Skin of body (tissue), 1 donor: ENCODE measurements at regions not wholly inside any gene's neighbourhood (a gene's known extent, or its start where the extent isn't known, plus 50 kb on each side); places are given as distances from the start of the nearest gene placed in this dataset.
"Not testable (repeated sequence)": the region's sequence is repeated elsewhere in the genome, so short reads cannot be mapped to it uniquely, and the experiment has no call there.

ENCODE experiments used
- DNase-seq: peaks from one replicate; lab custom pipeline; 2025; lab: John Stamatoyannopoulos, UW

GRCh38 chr1:157460381-157460780 lies 91.9 kb downstream of the FCRL5 start:
- no peak for DNase-seq

GRCh38 chr1:157457279-157457678 lies 95.0 kb downstream of the FCRL5 start:
- DNase-seq = no peak

GRCh38 chr1:157455318-157455717 lies 97.0 kb downstream of the FCRL5 start:
- DNase-seq = no peak

- no peak for DNase-seq
Measured at GRCh38 chr1:157450106-157450505, 102.2 kb downstream of the FCRL5 start.

- no peak for DNase-seq
Measured at GRCh38 chr1:157448636-157449035, 103.7 kb downstream of the FCRL5 start.

GRCh38 chr1:157446356-157446755 lies 106.0 kb downstream of the FCRL5 start:
- not testable (repeated sequence) for DNase-seq

GRCh38 chr1:157445616-157446140 lies 106.6 kb downstream of the FCRL5 start:
- not testable (repeated sequence) for DNase-seq

- no peak for DNase-seq
Measured at GRCh38 chr1:157442065-157442464, 110.2 kb downstream of the FCRL5 start.

GRCh38 chr1:157439302-157439954 lies 112.9 kb downstream of the FCRL5 start:
- DNase-seq = no peak

- DNase-seq = no peak
Measured at GRCh38 chr1:157438613-157439012, 113.7 kb downstream of the FCRL5 start.

GRCh38 chr1:157438146-157438545 lies 114.2 kb downstream of the FCRL5 start:
- DNase-seq = no peak

GRCh38 chr1:157437296-157437695 lies 115.0 kb downstream of the FCRL5 start:
- no peak for DNase-seq

- DNase-seq = no peak
Measured at GRCh38 chr1:157431751-157432150, 120.6 kb downstream of the FCRL5 start.

- no peak for DNase-seq
Measured at GRCh38 chr1:157429601-157430240, 122.6 kb downstream of the FCRL5 start.

GRCh38 chr1:157423764-157424163 lies 128.6 kb downstream of the FCRL5 start:
- not testable (repeated sequence) for DNase-seq

GRCh38 chr1:157419845-157420542 lies 132.3 kb downstream of the FCRL5 start:
- no peak for DNase-seq

- no peak for DNase-seq
Measured at GRCh38 chr1:157418659-157419058, 133.7 kb downstream of the FCRL5 start.

- DNase-seq = no peak
Measured at GRCh38 chr1:157418231-157418630, 134.1 kb downstream of the FCRL5 start.

GRCh38 chr1:157415661-157416060 lies 136.7 kb downstream of the FCRL5 start:
- DNase-seq = no peak

- DNase-seq = no peak
Measured at GRCh38 chr1:157412308-157412707, 140.0 kb downstream of the FCRL5 start.

GRCh38 chr1:157411769-157412168 lies 140.5 kb downstream of the FCRL5 start:
- DNase-seq = no peak

GRCh38 chr1:157411064-157411463 lies 141.3 kb downstream of the FCRL5 start:
- DNase-seq = no peak
